ENCODE measurements at regions not wholly inside any gene's neighbourhood (a gene's known extent, or its start where the extent isn't known, plus 50 kb on each side); places are given as distances from the start of the nearest gene placed in this dataset.

- TF ChIP-seq, protein P1, sequence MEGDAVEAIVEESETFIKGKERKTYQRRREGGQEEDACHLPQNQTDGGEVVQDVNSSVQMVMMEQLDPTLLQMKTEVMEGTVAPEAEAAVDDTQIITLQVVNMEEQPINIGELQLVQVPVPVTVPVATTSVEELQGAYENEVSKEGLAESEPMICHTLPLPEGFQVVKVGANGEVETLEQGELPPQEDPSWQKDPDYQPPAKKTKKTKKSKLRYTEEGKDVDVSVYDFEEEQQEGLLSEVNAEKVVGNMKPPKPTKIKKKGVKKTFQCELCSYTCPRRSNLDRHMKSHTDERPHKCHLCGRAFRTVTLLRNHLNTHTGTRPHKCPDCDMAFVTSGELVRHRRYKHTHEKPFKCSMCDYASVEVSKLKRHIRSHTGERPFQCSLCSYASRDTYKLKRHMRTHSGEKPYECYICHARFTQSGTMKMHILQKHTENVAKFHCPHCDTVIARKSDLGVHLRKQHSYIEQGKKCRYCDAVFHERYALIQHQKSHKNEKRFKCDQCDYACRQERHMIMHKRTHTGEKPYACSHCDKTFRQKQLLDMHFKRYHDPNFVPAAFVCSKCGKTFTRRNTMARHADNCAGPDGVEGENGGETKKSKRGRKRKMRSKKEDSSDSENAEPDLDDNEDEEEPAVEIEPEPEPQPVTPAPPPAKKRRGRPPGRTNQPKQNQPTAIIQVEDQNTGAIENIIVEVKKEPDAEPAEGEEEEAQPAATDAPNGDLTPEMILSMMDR (IDR thresholded peaks at IDR 0.05; ENCODE audit: low read depth, low read length), result no peak
- H3K4me3 ChIP-seq (ENCODE audit: low read depth, low read length), result no peak overlapping the region
Measured at GRCh38 chr9:78552802-78553201, 255.9 kb downstream of the PSAT1 start.

DNA sequence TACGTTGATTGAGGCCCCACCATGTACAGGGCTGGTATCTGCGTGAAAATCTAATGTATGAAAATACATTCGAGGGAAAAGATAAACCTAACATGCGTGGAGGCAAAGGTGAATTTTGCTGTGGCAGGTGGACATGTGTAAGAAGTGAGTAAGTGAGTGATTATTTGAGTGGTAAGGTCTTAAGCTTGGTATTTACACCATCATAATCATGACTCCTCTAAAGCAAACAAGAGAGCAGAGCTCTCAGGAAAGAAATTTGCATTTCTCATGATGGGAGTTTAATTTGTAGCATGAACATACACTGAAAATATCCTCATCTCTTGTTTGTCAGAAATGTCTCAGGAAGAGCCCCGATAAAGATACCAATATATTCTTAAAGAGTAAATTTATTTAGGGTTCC is 260.6 kb downstream of the PSAT1 start:
- no peak overlapping the region for H3K4me3 ChIP-seq (ENCODE audit: low read depth, low read length)
- TF ChIP-seq, protein P1 (IDR thresholded peaks at IDR 0.05; ENCODE audit: low read depth, low read length), result no peak

- TF ChIP-seq, protein P1 (IDR thresholded peaks at IDR 0.05; ENCODE audit: low read depth, low read length), result no peak
Measured at GRCh38 chr9:78559449-78559885, 262.5 kb downstream of the PSAT1 start.

DNA sequence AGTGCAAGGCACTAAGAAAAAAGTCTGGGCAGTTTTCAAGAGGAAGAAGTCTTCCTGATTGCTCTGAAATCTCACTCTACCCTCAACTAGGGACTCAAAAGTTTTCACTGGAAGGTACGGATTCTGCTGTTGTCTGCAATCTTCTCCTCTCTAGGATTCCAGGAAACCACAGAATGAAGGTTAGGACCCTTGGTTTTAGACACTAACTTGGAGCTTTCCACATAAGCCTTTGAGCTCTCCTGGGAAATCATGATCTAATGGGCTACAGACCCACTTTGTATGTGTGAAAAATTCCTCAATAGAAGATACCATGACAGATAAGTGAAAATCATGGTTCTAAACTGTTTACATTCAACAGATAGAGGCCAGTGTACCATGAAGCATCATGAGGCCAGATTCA is 265.1 kb downstream of the PSAT1 start:
- TF ChIP-seq, protein P1 (IDR thresholded peaks at IDR 0.05; ENCODE audit: low read depth, low read length), result no peak
- no peak overlapping the region for H3K4me3 ChIP-seq (ENCODE audit: low read depth, low read length)

More at GRCh38 chr9:78559449-78559885, 262.5 kb downstream of the PSAT1 start:
- H3K4me3 ChIP-seq (ENCODE audit: low read depth, low read length), result no peak overlapping the region

DNA sequence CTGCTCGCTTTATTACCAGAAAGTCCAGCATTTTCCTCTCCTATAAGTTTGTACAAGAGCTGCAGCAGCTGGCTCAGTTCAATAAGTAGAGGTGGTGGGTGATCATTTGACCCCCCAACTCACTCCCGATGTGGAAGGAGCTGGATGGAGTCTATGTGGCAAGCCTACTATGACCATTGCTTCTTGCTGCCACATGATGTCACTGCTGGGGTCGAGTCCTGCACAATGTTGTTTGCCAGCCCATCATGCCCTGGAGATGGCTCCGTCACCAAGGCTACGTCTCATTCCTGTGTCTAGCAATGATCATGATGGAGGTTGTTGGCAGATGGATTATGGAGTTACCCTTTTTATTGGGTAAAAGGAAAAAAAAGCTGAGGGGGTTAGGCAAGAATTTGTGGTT is 266.3 kb downstream of the PSAT1 start:
- TF ChIP-seq, protein P1 (IDR thresholded peaks at IDR 0.05; ENCODE audit: low read depth, low read length), result no peak
- no peak overlapping the region for H3K4me3 ChIP-seq (ENCODE audit: low read depth, low read length)

DNA sequence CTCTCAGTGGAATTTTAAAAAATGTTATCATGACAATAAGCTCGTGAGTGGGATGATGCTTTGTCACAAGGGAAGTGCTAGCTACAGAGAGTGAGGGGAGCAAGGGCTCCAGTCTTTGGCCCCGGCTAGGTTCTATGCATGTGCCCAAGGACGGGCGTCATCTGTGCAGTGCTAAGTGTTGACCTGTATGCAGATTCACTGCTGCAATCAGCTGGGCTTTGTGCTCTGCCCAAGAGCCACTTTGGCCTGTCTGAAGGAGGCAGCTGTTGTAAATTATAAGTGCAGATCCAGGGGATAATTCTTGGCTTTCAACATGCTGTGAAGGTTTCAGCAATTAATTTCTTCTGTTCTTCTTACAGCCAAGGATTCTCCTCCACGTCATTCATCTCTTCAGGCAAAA is 268.6 kb downstream of the PSAT1 start:
- TF ChIP-seq, protein P1 (IDR thresholded peaks at IDR 0.05; ENCODE audit: low read depth, low read length), result no peak

DNA sequence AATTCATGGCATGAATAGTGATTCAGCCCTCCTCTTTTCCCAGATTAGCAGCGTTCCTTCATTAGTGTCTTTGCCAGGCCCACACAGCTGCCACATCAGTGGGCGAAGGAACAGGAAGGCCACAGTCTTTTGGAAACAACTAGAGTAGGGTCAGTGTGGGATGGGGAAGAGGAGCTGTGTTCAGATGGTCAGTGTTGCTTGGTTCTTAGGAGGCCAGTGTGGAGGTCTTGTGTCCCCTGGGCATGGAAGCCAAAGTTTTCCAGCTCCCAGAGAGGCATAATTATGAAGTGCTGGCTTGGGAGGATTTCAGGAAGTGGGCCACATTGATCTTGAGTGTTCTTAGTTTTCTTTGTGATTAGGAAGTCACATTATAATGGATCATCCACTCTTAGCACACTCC is 269.6 kb downstream of the PSAT1 start:
- no peak overlapping the region for H3K4me3 ChIP-seq (ENCODE audit: low read depth, low read length)

More for the DNA sequence above, 268.6 kb downstream of the PSAT1 start:
- no peak overlapping the region for H3K4me3 ChIP-seq (ENCODE audit: low read depth, low read length)

More for the DNA sequence above, 269.6 kb downstream of the PSAT1 start:
- TF ChIP-seq, protein P1 (IDR thresholded peaks at IDR 0.05; ENCODE audit: low read depth, low read length), result no peak
